RWPE1 (cell line): ENCODE measurements at regions not wholly inside any gene's neighbourhood (a gene's known extent, or its start where the extent isn't known, plus 50 kb on each side); places are given as distances from the start of the nearest gene placed in this dataset.

Experiments
- CTCF ChIA-PET: fragments of 350-600 bp; sonication (Branson Sonifier 250); formaldehyde crosslinking; extraction: SDS; loops from one replicate; lab custom pipeline; 2021; lab: Yijun Ruan, JAX
- POLR2A ChIA-PET: fragments of 400-600 bp; formaldehyde crosslinking; extraction: SDS; loops from one replicate; lab custom pipeline; 2020; ENCODE audit warnings: antibody characterized with exemption; ENCODE audit not compliant: low non-redundant PET; lab: Yijun Ruan, JAX
- DNase-seq: peaks from one replicate; pipeline ENCODE4 v3.0.0; 2012; ENCODE audit warnings: low spot score
- H3K27ac ChIP-seq: fragments of 450-650 bp; 2 replicates; pipeline ENCODE4 v1.5.1; 2017
- TF ChIP-seq, protein P1 (sequence below): fragments of 450-650 bp; conservative IDR thresholded peaks from 2 replicates; pipeline ENCODE4 v1.5.1; 2017; ENCODE audit warnings: low read depth, mild to moderate bottlenecking

DNA sequence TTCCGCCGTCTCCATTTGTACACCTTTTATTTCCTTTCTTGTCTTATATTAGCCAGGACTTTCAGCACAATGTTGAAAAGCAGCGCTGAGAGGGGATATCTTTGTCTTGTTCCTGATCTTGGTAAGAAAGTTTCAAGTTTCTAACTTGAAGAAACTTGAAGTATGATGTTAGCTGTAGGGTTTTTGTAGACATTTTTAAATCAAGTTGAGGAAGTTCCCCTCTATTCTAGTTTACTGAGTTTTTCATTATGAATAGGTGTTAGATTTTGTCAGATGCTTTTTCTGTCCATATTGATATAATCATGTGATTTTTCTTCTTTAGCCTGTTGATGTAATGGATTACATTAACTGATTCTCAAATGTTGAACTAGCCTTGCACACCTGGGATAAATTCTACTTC, 425.7 kb downstream of the PIK3R1 start:
- no peak overlapping the region for H3K27ac ChIP-seq
- ChIA-PET POLR2A (no interaction called here), CTCF (interaction anchor here (0.6 kb wide), 1 partner anchor 214 kb away, joined by 7 read pairs; no protein-coding TSS in a partner anchor)
- no peak for DNase-seq
- TF ChIP-seq, protein P1, sequence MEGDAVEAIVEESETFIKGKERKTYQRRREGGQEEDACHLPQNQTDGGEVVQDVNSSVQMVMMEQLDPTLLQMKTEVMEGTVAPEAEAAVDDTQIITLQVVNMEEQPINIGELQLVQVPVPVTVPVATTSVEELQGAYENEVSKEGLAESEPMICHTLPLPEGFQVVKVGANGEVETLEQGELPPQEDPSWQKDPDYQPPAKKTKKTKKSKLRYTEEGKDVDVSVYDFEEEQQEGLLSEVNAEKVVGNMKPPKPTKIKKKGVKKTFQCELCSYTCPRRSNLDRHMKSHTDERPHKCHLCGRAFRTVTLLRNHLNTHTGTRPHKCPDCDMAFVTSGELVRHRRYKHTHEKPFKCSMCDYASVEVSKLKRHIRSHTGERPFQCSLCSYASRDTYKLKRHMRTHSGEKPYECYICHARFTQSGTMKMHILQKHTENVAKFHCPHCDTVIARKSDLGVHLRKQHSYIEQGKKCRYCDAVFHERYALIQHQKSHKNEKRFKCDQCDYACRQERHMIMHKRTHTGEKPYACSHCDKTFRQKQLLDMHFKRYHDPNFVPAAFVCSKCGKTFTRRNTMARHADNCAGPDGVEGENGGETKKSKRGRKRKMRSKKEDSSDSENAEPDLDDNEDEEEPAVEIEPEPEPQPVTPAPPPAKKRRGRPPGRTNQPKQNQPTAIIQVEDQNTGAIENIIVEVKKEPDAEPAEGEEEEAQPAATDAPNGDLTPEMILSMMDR: no peak

DNA sequence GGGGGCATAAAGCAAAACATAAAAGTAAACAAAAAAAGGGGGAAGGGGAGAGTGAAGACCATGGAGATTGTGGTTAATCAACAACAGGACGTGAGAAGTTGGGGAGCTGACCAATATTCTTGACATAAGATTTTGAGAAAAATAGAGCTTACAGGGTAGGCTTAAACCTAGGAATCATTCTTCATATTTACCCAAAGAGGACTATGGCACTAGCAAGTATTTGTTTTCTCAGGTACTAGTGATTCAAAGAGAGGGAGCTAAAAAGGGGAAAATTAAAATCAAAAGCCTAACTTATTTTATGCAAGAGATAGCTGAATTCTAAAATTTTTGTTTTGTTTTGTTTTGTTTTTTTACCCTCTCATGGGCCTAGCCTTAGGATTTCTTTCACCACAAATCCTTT, 427.5 kb downstream of the PIK3R1 start:
- ChIA-PET POLR2A (no interaction called here), CTCF (interaction anchor here (0.7 kb wide), 1 partner anchor 14 kb away, joined by 10 read pairs; no protein-coding TSS in a partner anchor)
- no peak for DNase-seq
- no peak overlapping the region for H3K27ac ChIP-seq
- TF ChIP-seq, protein P1: no peak

DNA sequence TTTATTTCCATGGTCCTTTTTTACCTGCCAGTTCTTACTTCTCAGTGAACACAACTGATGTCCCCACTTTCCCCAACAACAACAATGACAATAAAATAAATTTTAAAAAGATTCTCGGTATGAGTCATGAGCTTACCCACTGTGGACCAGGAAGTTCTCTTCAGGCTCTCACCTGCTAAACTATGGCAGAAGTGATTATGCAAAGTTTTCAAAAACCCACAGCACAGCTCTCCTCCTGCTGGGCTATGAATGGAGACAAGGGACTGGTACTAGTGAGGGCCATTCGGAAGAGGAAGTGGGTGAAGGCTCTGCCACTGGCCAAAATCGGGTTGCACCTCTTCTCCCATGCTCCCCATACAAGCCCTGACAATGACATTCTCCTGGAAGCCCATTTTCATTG, 429.4 kb downstream of the PIK3R1 start:
- ChIA-PET POLR2A (no interaction called here), CTCF (no interaction called here)

DNA sequence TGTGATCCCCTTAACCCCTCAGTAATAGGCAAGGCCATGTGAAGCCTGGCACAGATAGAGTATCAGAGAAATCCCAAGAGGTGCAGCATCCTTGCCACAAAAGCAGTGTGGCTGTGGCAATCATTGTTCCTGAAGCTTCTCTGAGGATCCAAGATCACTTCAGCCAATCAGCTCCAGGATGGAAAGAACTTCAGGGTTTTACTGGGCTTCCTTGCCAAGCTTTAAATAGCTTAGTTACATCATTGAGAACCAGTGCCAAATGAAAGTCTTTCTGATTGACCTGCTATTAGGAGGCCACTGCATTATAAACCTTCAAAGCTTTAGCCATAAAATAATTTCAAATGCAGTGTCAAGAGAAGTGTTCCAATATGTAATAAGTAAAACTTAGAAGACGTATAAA, 430.6 kb downstream of the PIK3R1 start:
- CTCF ChIA-PET: no interaction called here
- H3K27ac ChIP-seq: no peak overlapping the region
- no peak for DNase-seq
- POLR2A ChIA-PET: no interaction called here
- TF ChIP-seq, protein P1: no peak

More for the DNA sequence above, 429.4 kb downstream of the PIK3R1 start:
- TF ChIP-seq, protein P1: no peak
- H3K27ac ChIP-seq: no peak overlapping the region
- DNase-seq: no peak

DNA sequence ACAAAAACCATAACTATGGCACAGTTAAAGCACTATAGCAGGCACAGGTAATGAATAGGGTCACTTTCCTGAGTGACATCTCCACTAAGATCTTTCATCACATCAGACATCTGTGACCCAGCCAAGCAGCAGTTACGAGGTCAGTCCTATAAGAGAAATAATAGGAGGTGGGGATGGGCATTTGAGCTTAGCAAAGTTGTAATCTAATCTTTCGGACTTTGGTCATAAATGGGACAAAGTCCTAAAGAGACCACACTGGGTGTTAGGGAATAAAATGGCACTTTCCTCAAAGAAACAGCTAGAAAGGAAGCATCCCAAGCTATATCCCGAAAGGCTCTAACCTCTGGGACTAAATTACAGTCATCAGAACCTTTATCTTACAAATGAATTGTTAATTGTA, 432.2 kb downstream of the PIK3R1 start:
- TF ChIP-seq, protein P1: no peak
- ChIA-PET POLR2A (no interaction called here), CTCF (no interaction called here)
- no peak overlapping the region for H3K27ac ChIP-seq
- DNase-seq: no peak

DNA sequence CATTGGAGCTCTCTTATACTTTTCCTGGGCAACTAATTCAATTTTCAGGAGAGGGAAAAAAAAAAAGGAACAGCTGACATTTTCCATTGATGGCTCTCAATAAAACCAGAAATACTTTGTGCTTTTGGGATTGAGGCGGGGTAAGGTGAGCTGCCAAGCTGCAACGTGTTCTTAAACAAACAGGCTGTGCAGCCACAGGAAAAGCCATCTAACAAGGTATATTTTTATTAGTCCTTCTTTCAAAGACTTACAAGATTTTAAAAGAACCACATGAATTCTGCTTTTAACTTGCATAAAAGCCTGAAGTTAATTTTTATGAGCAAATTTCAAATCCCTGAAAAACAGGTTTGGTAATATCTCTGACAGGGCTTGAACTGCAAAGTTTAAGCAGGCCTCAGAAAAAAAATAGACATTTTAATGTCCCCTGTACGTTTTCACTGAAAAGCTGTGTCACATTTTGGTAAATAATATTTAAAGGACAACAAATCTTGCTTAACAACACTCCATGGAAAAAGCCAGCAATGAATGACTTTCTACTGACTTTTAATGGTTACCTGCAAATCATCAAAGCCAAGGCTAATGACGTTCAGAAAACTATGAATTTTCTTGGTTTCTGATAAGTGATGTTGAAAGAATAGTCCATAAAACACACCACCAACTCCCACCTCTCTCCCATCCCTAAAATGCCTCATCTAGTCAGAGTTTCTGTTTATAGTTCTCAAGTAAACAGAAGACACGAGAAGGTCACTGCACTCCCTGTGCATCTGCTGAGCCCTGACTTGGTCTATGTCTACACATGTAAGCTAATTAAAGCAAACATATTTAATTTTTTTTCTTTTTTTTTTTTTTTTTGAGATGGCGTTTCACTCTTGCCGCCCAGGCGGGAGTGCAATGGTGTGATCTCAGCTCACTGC, 433.6 kb downstream of the PIK3R1 start:
- TF ChIP-seq, protein P1: no peak
- no peak for DNase-seq
- POLR2A ChIA-PET: no interaction called here
- CTCF ChIA-PET: interaction anchor here (0.6 kb wide), 1 partner anchor 9 kb away, joined by 3 read pairs; no protein-coding TSS in a partner anchor
- H3K27ac ChIP-seq: peak overlapping the region; percentile 50; the same call in 1 of the 2 replicates
